Testis (tissue), 2 donors: ENCODE measurements at regions not wholly inside any gene's neighbourhood (a gene's known extent, or its start where the extent isn't known, plus 50 kb on each side); places are given as distances from the start of the nearest gene placed in this dataset.

Source experiments
- DNase-seq: peaks from one replicate; pipeline ENCODE4 v3.0.0-alpha.2; 2019
- H3K27ac ChIP-seq, 2 donors: fragments of 200-600 bp; sonication (generic); one replicate each; pipeline ENCODE4 v1.5.1; 2019
- H3K27me3 ChIP-seq: fragments of 200-600 bp; sonication (generic); one replicate; pipeline ENCODE4 v1.5.1; 2019
- H3K36me3 ChIP-seq: fragments of 200-600 bp; sonication (generic); one replicate; pipeline ENCODE4 v1.5.1; 2017; ENCODE audit warnings: low read depth; ENCODE audit errors: missing control alignments
- H3K4me1 ChIP-seq: fragments of 200-600 bp; sonication (generic); one replicate; pipeline ENCODE4 v1.5.1; 2019
- H3K4me3 ChIP-seq, 2 donors: fragments of 200-600 bp; sonication (generic); one replicate each; pipeline ENCODE4 v1.5.1; 2017 to 2019
- H3K9me3 ChIP-seq: fragments of 200-600 bp; sonication (generic); one replicate; pipeline ENCODE4 v1.5.1; 2017
- CTCF ChIP-seq, 3 experiments: fragments of 450-650 bp in 2 of 3; fragments of 200-600 bp in 1 of 3; sonication (generic) in 1 of 3; IDR thresholded peaks; one replicate each; pipeline ENCODE4 v1.5.1; 2016 to 2019; ENCODE audit warnings: antibody characterized with exemption in 3 of 3, mild to moderate bottlenecking in 2 of 3, moderate library complexity in 1 of 3
- POLR2A ChIP-seq: fragments of 450-650 bp; IDR thresholded peaks from one replicate; pipeline ENCODE4 v1.6.1; 2017; ENCODE audit warnings: antibody characterized with exemption, mild to moderate bottlenecking, moderate library complexity
- WGBS, 2 donors: methylation state at CpG; one replicate each; pipeline ENCODE4 v1.1.5; 2018; 5-methylcytosine and 5-hydroxymethylcytosine counted together
- intact Hi-C: fragments of 100-400 bp; cut with DNase I; formaldehyde crosslinking; loops from one replicate; pipeline ENCODE4 v1.15.1; 2023; ENCODE audit warnings: low total_unique reads

GRCh38 chr9:22921742-22922141, 475.1 kb downstream of the DMRTA1 start:
- no peaks in the 10 kb centered on the region for H3K4me1 ChIP-seq
- 65 to 74% methylated on average over 3 of the region's 3 CpGs for WGBS, 2 donors
- intact Hi-C loops = no loop called here
- no peaks in the 10 kb centered on the region for H3K9me3 ChIP-seq
- no peaks in the 10 kb centered on the region for H3K27me3 ChIP-seq
- no peak for TF ChIP-seq POLR2A
- no peak for TF ChIP-seq CTCF (IDR thresholded peaks at IDR 0.05)
- no peak overlapping the region for H3K27ac ChIP-seq
- no peak for DNase-seq
- H3K36me3 ChIP-seq = no peaks in the 10 kb centered on the region
- no peak overlapping the region for H3K4me3 ChIP-seq

GRCh38 chr9:22922222-22922621, 475.6 kb downstream of the DMRTA1 start:
- no peaks in the 10 kb centered on the region for H3K9me3 ChIP-seq
- intact Hi-C loops = no loop called here
- no peak overlapping the region for H3K4me3 ChIP-seq
- DNase-seq = no peak
- H3K4me1 ChIP-seq = no peaks in the 10 kb centered on the region
- H3K27ac ChIP-seq = no peak overlapping the region
- no peaks in the 10 kb centered on the region for H3K36me3 ChIP-seq
- WGBS, 2 donors = 71 to 80% methylated on average over 4 of the region's 4 CpGs
- no peak for TF ChIP-seq POLR2A
- TF ChIP-seq CTCF (IDR thresholded peaks at IDR 0.05) = no peak
- H3K27me3 ChIP-seq = no peaks in the 10 kb centered on the region

- Histone ChIP-seq H3K27me3 (no peaks in the 10 kb centered on the region), H3K27ac (no peak overlapping the region), H3K4me3 (no peak overlapping the region), H3K4me1 (no peaks in the 10 kb centered on the region), H3K9me3 (no peaks in the 10 kb centered on the region), H3K36me3 (no peaks in the 10 kb centered on the region)
- no peak for TF ChIP-seq POLR2A
- no peak for TF ChIP-seq CTCF (IDR thresholded peaks at IDR 0.05)
- DNase-seq = no peak
- 78 to 79% methylated on average over 3 of the region's 3 CpGs for WGBS, 2 donors
- intact Hi-C loops = no loop called here
These were observed 507.9 kb downstream of the DMRTA1 start for GRCh38 chr9:22954550-22954949.

GRCh38 chr9:22954964-22955363, 508.3 kb downstream of the DMRTA1 start:
- WGBS, 2 donors = 56 to 63% methylated on average over 5 of the region's 5 CpGs
- Histone ChIP-seq H3K4me3 (no peak overlapping the region), H3K27me3 (no peaks in the 10 kb centered on the region), H3K36me3 (no peaks in the 10 kb centered on the region), H3K4me1 (no peaks in the 10 kb centered on the region), H3K9me3 (no peaks in the 10 kb centered on the region), H3K27ac (no peak overlapping the region)
- intact Hi-C loops = no loop called here
- DNase-seq = no peak
- TF ChIP-seq CTCF (IDR thresholded peaks at IDR 0.05) = no peak

GRCh38 chr9:22969350-22969979, 522.8 kb downstream of the DMRTA1 start:
- no peak overlapping the region for H3K4me3 ChIP-seq
- H3K9me3 ChIP-seq = no peaks in the 10 kb centered on the region
- DNase-seq = no peak
- TF ChIP-seq POLR2A = no peak
- no peak for TF ChIP-seq CTCF (IDR thresholded peaks at IDR 0.05)
- intact Hi-C loops = no loop called here
- no peaks in the 10 kb centered on the region for H3K27me3 ChIP-seq
- no peaks in the 10 kb centered on the region for H3K4me1 ChIP-seq
- no peaks in the 10 kb centered on the region for H3K36me3 ChIP-seq
- no peak overlapping the region for H3K27ac ChIP-seq
